Urothelium cell line (cell line): ENCODE measurements at regions not wholly inside any gene's neighbourhood (a gene's known extent, or its start where the extent isn't known, plus 50 kb on each side); places are given as distances from the start of the nearest gene placed in this dataset.
"Not testable (repeated sequence)": the region's sequence is repeated elsewhere in the genome, so short reads cannot be mapped to it uniquely, and the experiment has no call there.

Source experiments
- DNase-seq: peaks from one replicate; pipeline ENCODE4 v3.0.0; 2011; ENCODE audit warnings: low spot score, mixed read lengths
- FAIRE-seq: peaks from 2 replicates; lab custom pipeline; 2011; peaks lifted over from hg19 to GRCh38; lab: Jason Lieb, UNC

GRCh38 chr4:160745126-160745525 is 1418.7 kb downstream of the FSTL5 start:
- DNase-seq (no peak), FAIRE-seq (no peak)

GRCh38 chr4:160746585-160746984 is 1417.2 kb downstream of the FSTL5 start:
- not testable (repeated sequence) for DNase-seq, FAIRE-seq

GRCh38 chr4:160772668-160773067 is 1391.1 kb downstream of the FSTL5 start:
- DNase-seq: peak; percentile 1
- no peak for FAIRE-seq

GRCh38 chr4:160795216-160795615 is 1368.6 kb downstream of the FSTL5 start:
- DNase-seq (no peak), FAIRE-seq (no peak)

- DNase-seq: no peak
- no peak for FAIRE-seq
Measured at GRCh38 chr4:160808174-160808573, 1355.6 kb downstream of the FSTL5 start.

GRCh38 chr4:160809576-160809975 is 1354.2 kb downstream of the FSTL5 start:
- no peak for DNase-seq
- no peak for FAIRE-seq

- no peak for FAIRE-seq
- no peak for DNase-seq
Measured at GRCh38 chr4:160810424-160810823, 1353.4 kb downstream of the FSTL5 start.

GRCh38 chr4:160810941-160811340 is 1352.9 kb downstream of the FSTL5 start:
- no peak for DNase-seq
- FAIRE-seq: no peak

- DNase-seq (no peak), FAIRE-seq (no peak)
Measured at GRCh38 chr4:160811956-160812355, 1351.8 kb downstream of the FSTL5 start.

GRCh38 chr4:160814726-160815125 is 1349.1 kb downstream of the FSTL5 start:
- no peak for DNase-seq
- no peak for FAIRE-seq

- no peak for DNase-seq
- FAIRE-seq: no peak
Measured at GRCh38 chr4:160818571-160818970, 1345.2 kb downstream of the FSTL5 start.

GRCh38 chr4:160819791-160820190 is 1344.0 kb downstream of the FSTL5 start:
- FAIRE-seq (no peak), DNase-seq (no peak)

GRCh38 chr4:160824481-160824880 is 1339.3 kb downstream of the FSTL5 start:
- FAIRE-seq (no peak), DNase-seq (no peak)

- FAIRE-seq (no peak), DNase-seq (no peak)
Measured at GRCh38 chr4:160825644-160826338, 1338.0 kb downstream of the FSTL5 start.

- no peak for DNase-seq
- FAIRE-seq: no peak
Measured at GRCh38 chr4:160826339-160826679, 1337.5 kb downstream of the FSTL5 start.

GRCh38 chr4:160831165-160831922 is 1332.5 kb downstream of the FSTL5 start:
- FAIRE-seq: no peak
- DNase-seq: no peak

GRCh38 chr4:160835789-160836188 is 1328.0 kb downstream of the FSTL5 start:
- FAIRE-seq (no peak), DNase-seq (peak; percentile 3)

- FAIRE-seq (no peak), DNase-seq (no peak)
Measured at GRCh38 chr4:160836431-160836830, 1327.4 kb downstream of the FSTL5 start.

- FAIRE-seq (no peak), DNase-seq (no peak)
Measured at GRCh38 chr4:160846121-160846520, 1317.7 kb downstream of the FSTL5 start.

GRCh38 chr4:160847228-160847627 is 1316.6 kb downstream of the FSTL5 start:
- DNase-seq (no peak), FAIRE-seq (no peak)

GRCh38 chr4:160848489-160848888 is 1315.3 kb downstream of the FSTL5 start:
- FAIRE-seq (no peak), DNase-seq (no peak)
